ENCODE measurements at regions not wholly inside any gene's neighbourhood (a gene's known extent, or its start where the extent isn't known, plus 50 kb on each side); places are given as distances from the start of the nearest gene placed in this dataset.
"Not testable (repeated sequence)": the region's sequence is repeated elsewhere in the genome, so short reads cannot be mapped to it uniquely, and the experiment has no call there.

- not testable (repeated sequence) for DNase-seq (ENCODE audit: low read depth)
Measured at GRCh38 chr15:83335542-83335941, 51.1 kb upstream of the BNC1 start.

GRCh38 chr15:83339396-83339795 lies 54.9 kb upstream of the BNC1 start:
- no peak for DNase-seq (ENCODE audit: low read depth)

GRCh38 chr15:83340087-83340486 lies 55.6 kb upstream of the BNC1 start:
- DNase-seq (ENCODE audit: low read depth), result no peak

- DNase-seq (ENCODE audit: low read depth), result no peak
Measured at GRCh38 chr15:83346342-83346741, 61.9 kb upstream of the BNC1 start.

- DNase-seq (ENCODE audit: low read depth), result no peak
Measured at GRCh38 chr15:83352119-83352518, 67.7 kb upstream of the BNC1 start.

GRCh38 chr15:83356501-83357399 lies 72.3 kb upstream of the BNC1 start:
- DNase-seq (ENCODE audit: low read depth), result no peak

- no peak for DNase-seq (ENCODE audit: low read depth)
Measured at GRCh38 chr15:83358972-83359564, 74.6 kb upstream of the BNC1 start.

- no peak for DNase-seq (ENCODE audit: low read depth)
Measured at GRCh38 chr15:83362706-83363105, 78.2 kb upstream of the BNC1 start.

- DNase-seq (ENCODE audit: low read depth), result no peak
Measured at GRCh38 chr15:83364501-83364900, 80.0 kb upstream of the BNC1 start.

GRCh38 chr15:83365370-83365938 lies 81.0 kb upstream of the BNC1 start:
- DNase-seq (ENCODE audit: low read depth), result peak; percentile 6

GRCh38 chr15:83372434-83372891 lies 74.7 kb upstream of the SH3GL3 start:
- no peak for DNase-seq (ENCODE audit: low read depth)

GRCh38 chr15:83378921-83379578 lies 68.1 kb upstream of the SH3GL3 start:
- no peak for DNase-seq (ENCODE audit: low read depth)

- no peak for DNase-seq (ENCODE audit: low read depth)
Measured at GRCh38 chr15:83379579-83379959, 67.6 kb upstream of the SH3GL3 start.

GRCh38 chr15:83380059-83380458 lies 67.1 kb upstream of the SH3GL3 start:
- no peak for DNase-seq (ENCODE audit: low read depth)

GRCh38 chr15:83380682-83381081 lies 66.5 kb upstream of the SH3GL3 start:
- DNase-seq (ENCODE audit: low read depth), result peak; percentile 28

- not testable (repeated sequence) for DNase-seq (ENCODE audit: low read depth)
Measured at GRCh38 chr15:83383608-83384139, 63.5 kb upstream of the SH3GL3 start.

- no peak for DNase-seq (ENCODE audit: low read depth)
Measured at GRCh38 chr15:83396101-83396500, 51.0 kb upstream of the SH3GL3 start.

Data from activated T-cell treated with anti-CD3 and anti-CD28 coated beads for 48 hours (primary cell).